ELF-1 (cell line): ENCODE measurements at regions not wholly inside any gene's neighbourhood (a gene's known extent, or its start where the extent isn't known, plus 50 kb on each side); places are given as distances from the start of the nearest gene placed in this dataset.
"Not testable (repeated sequence)": the region's sequence is repeated elsewhere in the genome, so short reads cannot be mapped to it uniquely, and the experiment has no call there.

Source experiments
- DNase-seq: peaks from one replicate; pipeline ENCODE4 v3.0.0-alpha.2; 2016; ENCODE audit warnings: low read depth, low spot score

DNA sequence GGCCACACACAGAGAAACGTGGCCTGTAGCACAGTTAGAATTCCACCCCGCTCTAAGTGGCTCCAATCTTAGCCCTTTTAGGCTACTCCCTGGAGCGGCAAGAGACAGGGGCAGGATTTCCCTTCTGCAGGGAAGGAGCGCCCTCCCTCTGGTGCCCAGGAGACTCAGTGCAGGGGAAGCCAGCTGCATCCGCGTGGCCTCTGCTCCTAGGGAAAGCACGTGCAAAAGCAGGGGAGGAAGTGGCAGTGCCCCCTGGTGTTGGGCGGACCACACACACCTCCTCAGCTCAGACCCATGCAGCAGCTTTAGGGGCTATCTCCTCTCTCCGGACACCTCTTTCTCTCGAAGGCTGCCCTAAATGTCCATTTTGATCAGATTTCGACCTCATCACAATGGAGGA lies 50.0 kb downstream of the SPRING1 start:
- DNase-seq, result peak; percentile 91

DNA sequence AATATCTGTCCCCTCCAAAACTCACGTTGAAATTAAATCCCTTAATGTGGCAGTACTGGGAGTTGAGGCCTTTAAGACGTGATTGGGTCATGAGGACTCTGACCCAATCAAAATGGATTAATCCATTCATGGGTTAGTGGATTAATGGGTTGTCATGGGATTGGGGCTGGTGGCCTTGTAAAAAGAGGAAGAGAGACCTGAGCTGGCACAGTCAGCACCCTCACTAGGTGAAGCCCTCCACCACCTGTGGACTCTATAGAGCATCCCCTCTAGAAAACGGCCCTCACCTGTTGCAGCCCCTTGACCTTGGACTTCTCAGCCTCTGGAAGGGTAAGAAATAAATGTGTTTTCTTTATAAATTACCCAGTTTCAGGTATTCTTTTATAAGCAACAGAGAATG lies 53.0 kb downstream of the SPRING1 start:
- no peak for DNase-seq

DNA sequence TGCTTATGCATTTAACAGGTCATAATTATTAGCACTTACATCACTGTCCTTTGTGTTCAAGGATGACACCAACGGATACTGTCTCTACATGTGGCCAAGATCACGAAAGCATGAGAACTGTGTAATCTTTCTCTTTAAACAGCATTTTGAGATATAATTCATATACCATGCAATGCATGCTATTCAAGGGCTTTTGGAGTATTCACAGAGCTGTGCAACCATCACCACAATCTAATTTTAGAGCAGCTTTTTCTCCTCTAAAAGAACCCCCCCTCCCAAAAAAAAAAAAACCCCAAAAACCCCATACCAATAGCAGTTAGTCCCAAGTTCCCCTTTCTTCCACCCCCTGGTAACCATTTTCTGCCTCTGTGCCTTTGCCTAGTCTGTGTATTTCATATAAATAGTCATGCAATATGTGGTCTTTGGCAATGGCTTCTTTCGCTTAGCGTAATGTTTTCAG lies 60.6 kb downstream of the SPRING1 start:
- DNase-seq, result no peak

DNA sequence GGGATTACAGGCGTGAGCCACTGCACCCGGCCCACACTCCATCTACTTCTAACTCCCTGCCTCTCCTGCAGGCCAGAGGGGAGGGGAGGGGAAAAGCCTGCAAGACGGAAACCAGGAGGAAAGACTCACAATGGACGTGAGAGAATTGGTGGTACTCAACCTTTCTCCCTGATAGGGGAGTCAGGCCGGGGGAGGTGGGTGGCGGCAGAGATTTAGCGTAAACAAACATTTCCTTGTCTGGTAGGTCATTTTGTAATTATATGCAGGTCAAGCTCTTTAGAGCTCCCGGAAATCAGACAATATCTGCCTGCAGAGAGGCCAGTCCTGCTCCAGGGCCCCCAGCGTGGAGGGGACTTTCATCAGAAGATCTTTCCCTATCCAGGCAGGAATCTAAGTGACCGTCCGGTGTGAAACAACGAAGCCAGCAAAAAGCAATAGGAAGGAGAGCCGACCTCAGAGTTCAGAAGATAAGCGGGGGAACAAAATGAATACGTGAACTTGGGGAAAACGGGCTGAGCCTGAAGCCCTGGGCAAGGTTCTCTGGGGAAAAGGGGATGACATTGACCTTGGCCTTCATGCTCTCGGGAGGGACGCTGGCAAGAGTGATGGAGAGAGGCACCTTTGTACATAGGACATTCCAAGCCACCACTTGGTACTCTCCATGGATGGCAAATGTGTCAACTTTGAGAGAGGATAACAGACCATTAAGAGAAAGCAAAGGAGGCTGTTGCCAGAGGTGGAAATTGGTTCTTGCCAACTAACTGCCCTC lies 62.3 kb downstream of the SPRING1 start:
- peak; percentile 39 for DNase-seq

DNA sequence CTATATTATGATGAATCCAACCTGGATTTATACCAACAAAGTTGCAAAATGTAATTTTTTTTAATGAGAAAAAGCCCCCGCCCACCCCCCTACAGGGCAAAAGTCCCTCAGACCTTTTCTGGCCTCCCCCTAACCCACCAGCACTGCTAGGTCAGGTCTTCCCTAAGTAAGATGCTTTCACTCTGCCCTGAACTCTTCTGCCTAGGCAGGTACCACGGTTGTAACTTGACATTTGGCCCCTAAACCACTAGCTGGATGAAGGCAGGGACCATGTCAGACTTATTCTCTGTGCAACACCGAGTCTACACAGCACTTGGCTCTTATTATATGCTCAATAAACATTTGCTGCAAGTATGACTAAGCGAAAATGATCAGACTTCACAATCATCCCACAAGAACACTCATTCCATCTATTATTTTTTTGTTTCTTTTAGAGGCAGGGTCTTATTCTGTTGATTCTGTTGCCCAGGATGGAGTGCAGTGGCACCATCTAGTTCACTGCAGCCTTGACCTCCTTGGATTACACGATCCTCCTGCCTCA lies 63.2 kb downstream of the SPRING1 start:
- no peak for DNase-seq

DNA sequence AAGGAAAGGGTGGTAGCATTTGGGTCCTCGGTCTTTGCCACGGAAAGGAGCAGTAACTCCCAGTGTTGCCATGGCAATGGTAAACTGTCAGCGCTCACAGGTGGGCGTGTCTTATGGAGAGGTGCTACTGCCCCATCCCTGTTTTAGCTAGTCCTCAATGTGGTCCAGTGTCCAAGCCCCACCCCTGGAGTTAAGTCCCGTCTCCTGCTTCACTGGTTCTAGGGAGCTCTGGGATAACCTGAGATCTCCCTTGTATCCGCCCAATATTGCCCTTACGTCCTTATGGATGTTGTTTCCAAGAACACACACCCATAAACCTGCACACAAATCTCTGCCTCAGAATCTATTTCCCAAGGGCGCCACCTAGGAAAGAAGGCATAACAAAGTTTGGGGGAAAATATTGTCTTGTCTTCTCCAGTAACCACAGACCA lies 64.2 kb downstream of the SPRING1 start:
- no peak for DNase-seq

DNA sequence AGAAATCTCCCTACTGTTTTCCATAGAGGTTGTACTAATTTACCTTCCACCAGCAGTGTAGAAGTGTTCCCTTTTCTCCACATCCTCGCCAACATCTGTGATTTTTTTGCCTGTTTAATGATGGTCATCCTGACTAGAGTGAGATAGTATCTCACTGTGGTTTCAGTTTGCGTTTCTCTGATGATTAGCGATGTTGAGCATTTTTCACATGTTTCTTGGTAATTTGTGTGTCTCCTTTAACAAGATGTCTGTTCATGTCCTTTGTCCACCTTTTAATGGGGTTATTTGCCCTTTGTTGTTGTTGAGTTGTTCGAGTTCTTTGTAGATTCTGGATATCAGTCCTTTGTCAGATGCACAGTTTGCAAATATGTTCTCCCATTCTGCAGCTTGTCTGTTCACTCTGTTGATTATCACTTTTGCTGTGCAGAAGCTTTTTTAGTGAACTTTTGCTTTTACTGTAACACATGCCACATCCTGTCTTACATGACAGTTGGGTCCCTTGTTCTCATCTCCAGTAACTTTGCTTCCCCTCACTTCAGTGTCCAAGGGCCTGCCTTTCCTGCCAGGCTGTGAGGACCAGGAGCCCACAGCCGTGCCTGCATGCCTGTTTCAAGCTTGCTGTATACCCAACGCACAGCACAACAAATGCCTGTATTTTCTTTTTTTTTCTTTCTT lies 64.9 kb downstream of the SPRING1 start:
- no peak for DNase-seq

DNA sequence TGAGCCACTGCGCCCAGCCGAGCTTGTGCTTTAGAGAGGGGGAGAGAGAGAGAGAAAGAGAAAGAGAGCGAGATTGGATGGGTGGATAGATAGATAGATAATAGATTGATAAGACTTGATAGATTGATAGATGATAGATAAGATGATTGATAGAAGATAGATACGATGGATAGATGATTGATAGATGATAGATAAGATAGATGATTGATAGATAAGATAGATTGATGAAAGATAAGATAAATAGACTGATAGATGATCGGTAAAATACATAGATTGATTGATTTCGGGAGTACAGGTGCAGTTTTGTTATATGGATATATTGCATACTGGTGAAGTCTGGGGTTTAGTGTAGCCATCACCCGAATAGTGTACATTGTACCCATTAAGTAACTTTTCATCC lies 65.9 kb downstream of the SPRING1 start:
- DNase-seq, result no peak

DNA sequence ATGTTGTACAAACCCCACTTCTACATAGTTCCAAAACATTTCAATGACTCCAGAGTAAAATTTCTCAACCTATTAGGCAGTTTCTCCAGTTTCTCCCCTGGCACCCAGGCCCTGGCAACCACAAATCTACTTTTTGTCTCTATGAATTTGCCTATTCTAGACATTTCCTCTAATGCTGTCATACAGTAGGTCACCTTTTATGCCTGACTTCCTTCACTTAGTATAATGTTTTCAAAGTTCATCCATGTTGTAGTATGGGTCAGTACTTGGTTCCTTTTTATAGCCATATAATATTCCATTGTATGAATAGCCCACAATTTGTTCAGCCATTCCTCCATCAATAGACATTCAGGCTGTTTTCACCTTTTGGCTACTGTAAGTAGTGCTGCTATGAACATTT lies 67.0 kb downstream of the SPRING1 start:
- no peak for DNase-seq

DNA sequence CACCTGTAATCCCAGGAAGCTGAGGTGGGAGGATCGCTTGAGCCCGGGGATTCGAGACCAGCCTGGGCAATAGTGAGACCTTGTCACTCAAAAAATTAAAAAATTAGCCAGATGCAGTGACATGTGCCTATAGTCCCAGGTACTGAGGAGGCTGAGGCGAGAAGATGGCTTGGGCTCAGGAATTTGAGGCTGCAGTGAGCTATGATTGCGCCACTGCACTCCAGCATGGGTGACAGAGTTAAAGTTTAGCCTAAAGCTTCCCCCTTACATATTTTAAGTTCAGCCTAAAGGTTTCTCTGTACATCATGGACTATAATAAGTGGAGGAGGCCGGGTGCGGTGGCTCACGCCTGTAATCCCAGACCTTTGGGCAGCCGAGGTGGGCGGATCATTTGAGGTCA lies 70.1 kb downstream of the SPRING1 start:
- DNase-seq, result no peak

DNA sequence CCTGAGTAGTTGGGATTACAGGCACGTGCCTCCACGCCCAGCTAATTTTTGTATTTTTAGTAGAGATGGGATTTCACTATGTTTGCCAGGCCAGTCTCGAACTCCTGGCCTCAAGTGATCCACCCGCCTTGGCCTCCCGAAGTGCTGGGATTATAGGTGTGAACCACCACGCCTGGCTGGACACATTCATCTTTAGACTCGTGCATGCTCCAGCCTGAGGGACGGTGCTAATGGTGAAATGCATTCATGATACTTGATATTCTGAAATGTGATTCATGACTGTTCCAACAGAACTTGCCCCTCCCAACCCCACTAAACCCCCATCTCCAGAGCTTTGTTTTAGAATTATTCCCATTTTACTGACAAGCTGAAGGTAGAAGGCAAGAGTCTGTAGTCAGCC lies 71.0 kb downstream of the SPRING1 start:
- not testable (repeated sequence) for DNase-seq

DNA sequence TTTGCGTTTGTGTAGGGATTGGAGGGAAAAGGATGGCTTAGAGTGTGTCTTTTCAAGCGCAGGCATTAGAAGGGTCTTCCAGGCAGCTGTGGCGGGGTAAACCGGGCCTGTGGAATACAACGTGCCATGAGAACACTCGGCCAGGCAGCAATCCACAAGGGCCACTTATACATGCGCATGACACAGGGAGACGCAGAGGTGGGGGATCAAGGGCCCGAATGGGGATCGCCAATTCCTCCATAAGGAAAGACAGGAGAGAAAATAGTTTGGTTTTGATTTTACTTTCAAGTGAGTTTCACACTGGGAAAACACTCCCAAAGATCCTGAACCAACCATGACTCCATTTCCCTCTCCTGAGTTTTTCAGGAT lies 71.6 kb downstream of the SPRING1 start:
- DNase-seq, result no peak

DNA sequence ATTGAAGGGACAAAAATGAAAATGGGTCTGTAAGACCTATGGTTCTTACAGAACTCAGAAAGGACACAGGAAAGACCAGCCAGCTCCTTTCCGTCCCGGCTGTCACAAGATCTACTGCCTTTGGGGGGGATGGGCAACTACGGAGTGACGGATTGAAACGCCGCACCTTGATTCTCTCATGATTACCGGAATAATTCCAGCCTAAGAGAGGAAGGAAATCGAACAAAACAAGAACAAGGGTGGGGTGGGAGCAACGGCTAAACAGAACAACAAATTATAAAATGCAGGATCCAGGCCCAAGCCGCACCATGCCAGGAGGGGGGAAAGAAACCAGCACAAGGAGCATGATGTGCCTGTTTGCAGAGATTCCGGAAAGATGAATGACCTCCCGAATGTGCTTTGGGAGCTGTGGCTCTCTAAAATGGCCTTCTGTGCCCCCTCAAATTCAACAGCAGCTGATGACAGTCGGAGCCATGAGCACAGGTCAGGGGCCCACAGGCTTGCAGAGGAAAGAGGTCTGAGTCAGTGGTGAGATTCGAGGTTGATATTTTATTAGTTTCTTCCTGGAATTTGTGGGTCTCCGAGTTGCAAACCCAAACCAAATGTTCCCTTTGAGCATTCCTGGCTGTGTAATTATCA lies 72.1 kb downstream of the SPRING1 start:
- no peak for DNase-seq

DNA sequence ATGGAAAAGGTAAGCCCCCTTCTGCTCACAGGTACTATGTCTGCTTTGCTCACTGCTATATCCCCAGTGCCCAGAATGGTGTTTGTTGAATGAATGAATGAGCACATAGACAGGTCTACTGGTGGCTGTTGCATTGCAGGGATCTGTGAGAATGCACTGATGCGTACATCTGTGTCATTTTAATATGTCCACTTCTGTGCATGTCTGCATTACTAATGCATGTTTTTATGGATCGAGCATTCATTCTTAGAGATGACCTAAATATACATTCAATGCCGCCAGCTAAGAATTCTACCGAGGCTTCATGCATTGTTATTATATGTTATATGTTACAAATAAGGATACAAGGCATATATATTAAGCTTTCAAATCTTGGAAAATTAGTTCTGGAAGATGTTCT lies 73.8 kb downstream of the SPRING1 start:
- no peak for DNase-seq

DNA sequence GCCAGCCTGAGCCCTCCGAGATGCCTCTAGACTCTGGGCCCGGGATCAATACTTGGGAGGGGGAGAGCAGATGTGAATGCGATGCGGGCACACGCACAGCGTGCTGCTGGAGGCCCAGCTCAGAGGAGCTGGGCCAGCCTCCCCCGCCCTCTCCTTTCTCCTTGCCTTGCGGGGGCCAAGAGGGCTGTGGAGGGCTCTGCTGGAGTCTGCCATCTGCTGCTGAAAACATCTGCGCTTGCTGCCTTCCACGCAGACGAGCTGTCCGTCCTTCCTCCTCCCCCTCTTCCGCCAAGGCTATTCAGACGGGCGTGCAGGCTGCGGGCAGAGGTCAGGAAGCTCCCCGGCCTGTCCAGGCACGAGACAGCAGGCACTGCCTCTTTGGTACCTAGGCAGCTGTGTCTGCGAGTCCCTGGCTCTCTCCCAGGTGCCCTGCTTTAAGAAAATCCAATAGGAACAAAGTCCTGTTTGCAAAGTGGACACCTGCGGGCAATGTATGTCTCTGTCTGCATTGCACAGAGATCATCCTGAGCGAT lies 75.2 kb downstream of the SPRING1 start:
- peak; percentile 72 for DNase-seq

DNA sequence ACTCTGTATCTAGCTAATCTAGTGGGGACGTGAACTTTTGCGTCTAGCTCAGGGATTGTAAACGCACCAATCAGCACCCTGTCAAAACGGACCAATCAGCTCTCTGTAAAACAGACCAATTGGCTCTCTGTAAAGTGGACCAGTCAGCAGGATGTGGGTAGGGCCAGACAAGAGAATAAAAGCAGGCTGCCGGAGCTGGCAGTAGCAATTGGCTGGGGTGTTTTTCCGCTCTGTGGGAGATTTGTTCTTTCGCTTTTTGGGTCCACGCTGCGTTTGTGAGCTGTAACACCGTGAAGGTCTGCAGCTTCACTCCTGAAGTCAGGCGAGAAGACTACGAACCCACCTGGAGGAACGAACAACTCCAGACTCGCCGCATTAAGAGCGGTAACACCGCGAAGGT lies 76.5 kb downstream of the SPRING1 start:
- DNase-seq, result no peak

DNA sequence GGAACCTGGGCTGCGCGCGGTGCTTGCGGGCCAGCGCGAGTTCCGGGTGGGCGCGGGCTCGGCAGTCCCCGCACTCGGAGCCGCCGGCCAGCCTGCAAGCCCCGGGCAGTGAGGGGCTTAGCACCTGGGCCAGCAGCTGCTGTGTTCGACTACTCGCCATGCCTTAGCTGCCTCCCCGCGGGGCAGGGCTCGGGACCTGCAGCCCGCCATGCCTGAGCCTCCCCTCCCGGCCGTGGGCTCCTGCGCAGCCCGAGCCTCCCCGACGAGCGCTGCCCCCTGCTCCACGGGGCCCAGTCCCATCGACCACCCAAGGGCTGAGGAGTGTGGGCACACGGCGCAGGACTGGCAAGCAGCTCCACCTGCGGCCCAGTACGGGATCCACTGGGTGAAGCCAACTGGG lies 77.1 kb downstream of the SPRING1 start:
- DNase-seq, result not testable (repeated sequence)

DNA sequence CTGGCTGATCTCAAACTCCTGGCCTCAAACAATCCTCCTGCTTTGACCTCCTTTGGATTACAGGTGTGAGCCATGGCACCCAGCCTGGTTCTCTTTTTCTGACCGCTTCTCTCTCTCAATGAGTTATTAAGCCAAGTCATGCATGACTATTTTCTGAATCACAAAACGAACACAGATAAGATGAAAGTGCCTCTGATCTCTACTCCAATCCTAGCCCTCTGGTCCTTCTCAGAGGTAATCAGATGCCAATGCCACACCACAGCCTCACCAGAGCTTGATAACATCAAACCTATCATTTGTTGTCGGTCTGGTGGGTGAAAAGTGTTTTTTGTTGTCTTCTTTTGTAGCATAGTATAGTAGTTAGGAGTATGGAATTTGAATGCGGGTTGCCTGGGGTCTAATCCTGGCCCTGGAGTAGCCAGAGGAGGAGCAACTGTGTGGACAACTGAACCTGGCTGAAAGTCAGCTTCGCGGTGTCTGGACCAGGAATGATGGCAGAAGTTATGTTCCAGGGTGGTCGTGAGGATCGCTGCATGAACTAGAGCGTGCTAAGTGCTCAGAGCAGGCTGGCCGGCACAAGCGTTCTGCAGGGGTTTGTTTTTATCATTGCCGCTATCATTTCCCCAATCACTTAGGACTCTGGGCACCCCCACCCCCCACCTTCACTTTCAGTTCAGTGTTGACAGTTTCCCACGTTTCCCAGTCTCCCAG lies 77.9 kb downstream of the SPRING1 start:
- peak; percentile 48 for DNase-seq

DNA sequence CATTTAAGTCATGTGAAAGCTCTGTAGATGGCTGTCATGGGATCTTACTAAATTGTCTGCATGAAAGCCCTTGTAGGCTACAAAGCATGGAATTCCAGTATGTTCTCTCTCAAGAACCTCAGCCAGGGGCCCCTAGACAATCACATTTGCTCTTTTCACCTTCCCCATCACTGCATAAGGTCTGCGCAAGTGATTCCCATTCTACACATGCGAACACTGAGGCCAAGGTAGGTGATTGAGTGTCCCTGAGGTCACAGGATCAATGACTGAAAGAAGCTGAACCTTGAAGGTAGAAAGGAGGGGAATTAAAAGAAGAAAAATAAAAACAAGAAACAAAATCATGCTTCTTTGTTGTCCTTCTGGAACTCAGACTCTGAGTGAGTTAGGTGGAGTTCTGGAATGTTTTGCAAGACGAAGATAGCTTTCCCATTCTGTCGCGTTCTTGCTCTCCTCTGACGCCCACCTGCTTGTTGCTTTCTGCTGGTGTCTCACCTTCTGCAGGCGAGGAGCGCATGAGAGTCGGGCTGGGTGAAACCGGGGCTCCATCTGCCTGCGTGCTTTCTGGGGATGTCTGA lies 79.9 kb downstream of the SPRING1 start:
- no peak for DNase-seq

DNA sequence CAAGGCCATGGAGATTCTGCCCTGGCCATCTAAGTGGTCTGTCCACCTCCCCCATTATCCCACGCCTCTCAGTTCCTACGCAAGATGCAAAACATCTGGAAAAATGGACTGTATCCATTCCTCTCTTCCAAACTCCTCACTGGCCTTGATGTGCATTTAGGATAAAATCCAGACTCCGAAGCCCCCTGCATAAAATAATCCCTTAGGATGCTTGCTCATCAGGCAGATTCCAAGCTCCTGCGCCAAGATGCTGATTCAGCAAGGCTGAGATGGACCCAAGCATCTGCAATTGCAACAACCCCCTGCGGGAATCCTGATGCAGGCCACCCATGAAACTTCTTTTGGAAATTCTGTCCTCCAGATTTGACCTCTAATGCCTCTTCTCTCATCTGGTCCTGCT lies 81.6 kb downstream of the SPRING1 start:
- no peak for DNase-seq

DNA sequence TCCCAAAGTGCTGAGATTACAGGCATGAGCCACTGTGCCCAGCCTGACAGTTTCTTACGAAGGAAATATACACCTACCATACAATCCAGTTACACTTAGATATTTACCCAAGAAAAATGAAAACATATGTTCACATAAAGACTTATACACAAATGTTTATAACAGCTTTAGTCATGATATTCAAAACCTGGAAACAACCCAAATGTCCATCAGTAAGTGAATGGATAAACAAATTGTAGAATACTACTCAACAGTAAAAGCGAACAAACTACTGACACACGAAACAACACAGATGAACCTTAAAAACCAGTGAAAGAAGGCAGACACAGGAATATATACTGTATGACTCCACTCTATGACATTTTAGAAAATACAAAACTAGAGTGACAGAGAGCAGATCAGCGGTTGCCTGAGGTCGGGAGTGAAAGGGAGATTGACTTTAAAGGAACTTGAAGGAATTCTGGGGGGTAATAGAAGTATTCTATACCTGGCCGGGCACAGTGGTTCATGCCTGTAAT lies 83.6 kb downstream of the SPRING1 start:
- DNase-seq, result no peak
